HepG2 (cell line): ENCODE measurements at regions not wholly inside any gene's neighbourhood (a gene's known extent, or its start where the extent isn't known, plus 50 kb on each side); places are given as distances from the start of the nearest gene placed in this dataset.

Source experiments
- ATAC-seq: fragments of 200-7000 bp; cut with Tn5 transposase; 3 replicates; pipeline ENCODE4 v1.9.1; 2020; ENCODE audit warnings: mild to moderate bottlenecking, moderate library complexity
- BruUV-seq: library from RNA; stranded (reverse); fragments of 400-500 nt; replicated peaks from 2 replicates; lab custom pipeline; 2021; lab: Mats Ljungman, UMichigan
- CTCF ChIA-PET: fragments of 300-600 bp; formaldehyde crosslinking; extraction: SDS; loops from one replicate; lab custom pipeline; 2021; ENCODE audit warnings: low total read pairs, inconsistent platforms, low intra/inter-chr PET ratio; lab: Yijun Ruan, JAX
- POLR2A ChIA-PET: fragments of 350-600 bp; sonication (Branson Sonifier 250); formaldehyde crosslinking; loops from one replicate; lab custom pipeline; 2020; ENCODE audit warnings: antibody characterized with exemption, inconsistent platforms; lab: Yijun Ruan, JAX
- DNase-seq: peaks from one replicate; pipeline ENCODE4 v3.0.0-alpha.2; 2015; ENCODE audit warnings: low spot score
- FAIRE-seq: peaks from 3 replicates; lab custom pipeline; 2011; peaks lifted over from hg19 to GRCh38; lab: Jason Lieb, UNC
- H2AFZ ChIP-seq: one replicate; pipeline ENCODE4 v1.6.1; 2011; ENCODE audit warnings: low read length, inconsistent platforms
- H3K27ac ChIP-seq: fragments of 300-600 bp; 3 replicates; pipeline ENCODE4 v1.8.0; 2011; ENCODE audit warnings: mixed run types, mild to moderate bottlenecking, mixed read lengths, low read length, inconsistent platforms; ENCODE audit not compliant: insufficient read depth; ENCODE audit errors: extremely low read length
- H3K27me3 ChIP-seq, 2 experiments: fragments of 200-600 bp in 1 of 2; 2 replicates in 1 of 2; 3 replicates in 1 of 2; pipeline versions ENCODE4 v1.6.0 to v1.8.0; 2011; ENCODE audit warnings: low read length in 2 of 2, mild to moderate bottlenecking in 2 of 2, moderate library complexity in 2 of 2, inconsistent platforms in 1 of 2; ENCODE audit not compliant: insufficient read depth in 2 of 2, control insufficient read depth in 1 of 2
- H3K36me3 ChIP-seq, 2 experiments: fragments of 200-600 bp in 1 of 2; replicated peaks in 1 of 2; 2 replicates in 1 of 2; 3 replicates in 1 of 2; pipeline versions ENCODE4 v1.5.1 to v1.8.0; 2011; ENCODE audit warnings: low read length in 2 of 2, inconsistent platforms in 1 of 2; ENCODE audit not compliant: insufficient read depth in 2 of 2, control insufficient read depth in 1 of 2
- H3K4me1 ChIP-seq: 2 replicates; pipeline ENCODE4 v1.5.1; 2012; ENCODE audit warnings: low read length, inconsistent platforms; ENCODE audit not compliant: insufficient read depth
- H3K4me2 ChIP-seq: 2 replicates; pipeline ENCODE4 v1.6.0; 2011; ENCODE audit warnings: low read depth, low read length, inconsistent platforms
- H3K4me3 ChIP-seq, 3 experiments: fragments of 200-600 bp in 1 of 3; sonication (generic), shearing (Covaris generic) in 1 of 3; replicated peaks in 1 of 3; 2 replicates each; pipeline ENCODE4 v1.5.1; 2011 to 2016; ENCODE audit warnings: low read length in 3 of 3, inconsistent platforms in 2 of 3, low read depth in 2 of 3, mild to moderate bottlenecking in 2 of 3, control low read depth in 1 of 3, mixed read lengths in 1 of 3; ENCODE audit not compliant: insufficient read depth in 1 of 3
- H3K79me2 ChIP-seq: one replicate; pipeline ENCODE4 v1.6.1; 2011; ENCODE audit warnings: low read length, inconsistent platforms; ENCODE audit not compliant: insufficient read depth
- H3K9ac ChIP-seq: 2 replicates; pipeline ENCODE4 v1.6.0; 2011; ENCODE audit warnings: mild to moderate bottlenecking, low read depth, low read length, inconsistent platforms; ENCODE audit not compliant: insufficient read depth
- H3K9me3 ChIP-seq: 2 replicates; pipeline ENCODE4 v1.5.1; 2012; ENCODE audit warnings: mild to moderate bottlenecking, low read length
- H4K20me1 ChIP-seq: 2 replicates; pipeline ENCODE4 v1.6.0; 2011; ENCODE audit warnings: inconsistent platforms, mild to moderate bottlenecking, low read length, moderate library complexity; ENCODE audit not compliant: insufficient read depth
- FOXM1 ChIP-seq: sonication (generic); formaldehyde crosslinking; IDR thresholded peaks from 2 replicates; pipeline ENCODE4 v1.5.0; 2020; ENCODE audit warnings: missing genetic modification reagents
- FOXO1 ChIP-seq: sonication (generic); formaldehyde crosslinking; IDR thresholded peaks from 2 replicates; pipeline ENCODE4 v1.4.0; 2020; ENCODE audit warnings: missing genetic modification reagents
- GTF2F1 ChIP-seq: fragments of 150-350 bp; IDR thresholded peaks from 2 replicates; pipeline ENCODE4 v1.6.1; 2014; ENCODE audit warnings: low read length
- ISX ChIP-seq: sonication (generic); formaldehyde crosslinking; conservative IDR thresholded peaks from 2 replicates; pipeline ENCODE4 v1.5.0; 2020; ENCODE audit warnings: missing genetic modification reagents
- MAFG ChIP-seq: sonication (generic); formaldehyde crosslinking; IDR thresholded peaks from 2 replicates; pipeline ENCODE4 v1.5.1; 2020; ENCODE audit warnings: mild to moderate bottlenecking, missing genetic modification reagents
- MEF2D ChIP-seq: sonication (generic); formaldehyde crosslinking; IDR thresholded peaks from 2 replicates; pipeline ENCODE4 v1.5.1; 2020; ENCODE audit warnings: mild to moderate bottlenecking, missing genetic modification reagents
- RFXANK ChIP-seq: IDR thresholded peaks from 2 replicates; pipeline ENCODE4 v1.6.1; 2016
- SMARCC2 ChIP-seq: fragments of 450-650 bp; IDR thresholded peaks from 2 replicates; pipeline ENCODE4 v1.6.1; 2017; ENCODE audit warnings: antibody characterized with exemption, mild to moderate bottlenecking
- SOX13 ChIP-seq, 3 experiments: fragments of 450-650 bp in 1 of 3; sonication (generic) in 1 of 3; formaldehyde crosslinking in 1 of 3; IDR thresholded peaks in 2 of 3; conservative IDR thresholded peaks in 1 of 3; 2 replicates each; pipeline versions ENCODE4 v1.5.0 to v1.6.1; 2016 to 2020; ENCODE audit warnings: antibody characterized with exemption in 1 of 3, mild to moderate bottlenecking in 1 of 3, missing compliant biosample characterization in 1 of 3, missing genetic modification reagents in 1 of 3, moderate library complexity in 1 of 3
- SP2 ChIP-seq: sonication (generic); formaldehyde crosslinking; IDR thresholded peaks from 2 replicates; pipeline ENCODE4 v1.5.1; 2020; ENCODE audit warnings: mild to moderate bottlenecking, missing genetic modification reagents
- TGIF2 ChIP-seq: IDR thresholded peaks from 2 replicates; pipeline ENCODE4 v1.6.1; 2016; ENCODE audit warnings: control low read depth, missing compliant biosample characterization
- ZBTB7B ChIP-seq: sonication (generic); formaldehyde crosslinking; IDR thresholded peaks from 2 replicates; pipeline ENCODE4 v1.4.0; 2020; ENCODE audit warnings: missing genetic modification reagents
- ZFY ChIP-seq: sonication (generic); formaldehyde crosslinking; IDR thresholded peaks from 2 replicates; pipeline ENCODE4 v1.4.0; 2020; ENCODE audit warnings: missing genetic modification reagents
- ZNF143 ChIP-seq: sonication (generic); formaldehyde crosslinking; IDR thresholded peaks from 2 replicates; pipeline ENCODE4 v1.4.0; 2020; ENCODE audit warnings: missing genetic modification reagents
- ZNF564 ChIP-seq: sonication (generic); formaldehyde crosslinking; IDR thresholded peaks from 2 replicates; pipeline ENCODE4 v1.8.1; 2023; ENCODE audit warnings: mild to moderate bottlenecking, missing genetic modification reagents
- ZNF660 ChIP-seq: sonication (generic); formaldehyde crosslinking; IDR thresholded peaks from 2 replicates; pipeline ENCODE4 v1.5.1; 2020; ENCODE audit warnings: mild to moderate bottlenecking, low read depth, missing genetic modification reagents, borderline replicate concordance
- WGBS: methylation state at CpG from one replicate; pipeline ENCODE4 v1.1.6; 2017; ENCODE audit warnings: low lambda C conversion rate; 5-methylcytosine and 5-hydroxymethylcytosine counted together
- in situ Hi-C: cut with HindIII; loops from 2 replicates; pipeline ENCODE4 v1.10.0; 2017; ENCODE audit warnings: low pct_unique_long_range_greater_than_20kb; ENCODE audit not compliant: extremely low pct_ligation_motif_present
- intact Hi-C: fragments of 100-400 bp; cut with micrococcal nuclease; formaldehyde crosslinking; loops from one replicate; pipeline ENCODE4 v1.10.0; 2022; ENCODE audit not compliant: unreplicated experiment
- TF ChIP-seq, protein P1 (sequence below): sonication (generic); formaldehyde crosslinking; IDR thresholded peaks from 2 replicates; pipeline ENCODE4 v1.4.0; 2020; ENCODE audit warnings: missing genetic modification reagents
- TF ChIP-seq, protein P2 (sequence below): sonication (generic); formaldehyde crosslinking; IDR thresholded peaks from 2 replicates; pipeline ENCODE4 v1.5.0; 2020; ENCODE audit warnings: mild to moderate bottlenecking, missing genetic modification reagents, borderline replicate concordance
- TF ChIP-seq, protein P3 (sequence below): sonication (generic); formaldehyde crosslinking; IDR thresholded peaks from 2 replicates; pipeline ENCODE4 v1.8.0; 2022; ENCODE audit warnings: missing genetic modification reagents, low read depth, mild to moderate bottlenecking, borderline replicate concordance

DNA sequence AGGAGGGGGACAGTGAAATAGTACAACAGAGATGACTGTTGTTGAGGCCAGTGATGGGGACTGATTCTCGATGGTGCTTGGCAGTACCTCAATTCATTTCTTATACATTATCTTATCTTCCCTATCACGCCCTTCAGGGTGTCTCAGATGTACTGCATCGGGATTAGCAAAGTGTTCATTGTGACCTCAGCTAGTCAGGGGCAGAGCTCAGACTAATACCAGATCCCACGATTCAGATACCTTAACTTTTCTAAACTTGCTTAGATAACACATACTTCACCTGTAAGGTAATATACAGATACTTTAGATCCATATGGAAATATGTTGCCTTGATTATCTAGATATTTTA, 720.6 kb downstream of the EFNB2 start (continued):
- TF ChIP-seq ZFY (CRISPR knock-in tag) (no peak), RFXANK (CRISPR knock-in tag) (no peak)
- TF ChIP-seq, all 625 proteins: peak for 0

DNA sequence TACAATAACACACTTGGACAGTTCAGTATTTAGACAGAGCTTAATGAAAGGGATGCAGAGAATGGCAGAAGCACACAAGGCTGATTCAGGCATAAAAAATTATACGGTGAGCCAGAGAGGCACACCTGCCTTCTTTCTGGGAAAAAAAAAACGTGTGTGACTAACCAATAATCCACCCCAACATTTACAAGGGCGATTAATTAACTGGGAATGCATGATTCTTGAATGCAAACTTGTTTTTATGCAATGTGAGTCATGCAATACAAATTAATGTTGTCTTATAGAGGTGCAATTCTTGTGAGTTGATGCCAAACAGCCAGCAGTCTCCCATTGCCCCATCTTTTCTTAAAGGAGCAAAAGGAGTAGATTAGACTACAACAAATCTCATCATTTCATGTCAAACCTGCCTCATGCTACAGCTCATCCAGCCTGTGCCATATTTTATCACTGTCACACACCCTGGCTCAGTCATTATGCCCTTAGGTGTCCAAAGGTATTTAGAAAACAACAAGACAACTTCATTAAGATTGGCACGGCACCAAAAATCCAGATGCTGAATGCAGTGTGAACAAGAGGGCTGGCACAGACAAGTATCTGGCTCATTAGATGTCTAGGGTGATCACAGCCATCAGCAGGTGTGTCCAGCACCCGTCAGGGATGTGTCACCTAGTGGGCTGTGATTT, 721.1 kb downstream of the EFNB2 start:
- WGBS: 19% methylated on average over 4 of the region's 5 CpGs
- no peak overlapping the region for H3K4me2 ChIP-seq
- intact Hi-C loops (no loop called here), in situ Hi-C loops (no loop called here)
- H3K36me3 ChIP-seq: no peaks in the 10 kb centered on the region
- no peak overlapping the region for H3K9ac ChIP-seq
- POLR2A ChIA-PET: no interaction called here
- no peaks in the 10 kb centered on the region for H4K20me1 ChIP-seq
- no peak overlapping the region for H2AFZ ChIP-seq
- DNase-seq: no peak
- ATAC-seq: no peak
- peaks cover 42% of the 10 kb centered on the region for H3K9me3 ChIP-seq
- FAIRE-seq: no peak
- no peaks in the 10 kb centered on the region for H3K27me3 ChIP-seq
- no peaks in the 10 kb centered on the region for H3K4me1 ChIP-seq
- no TSS peak for BruUV-seq
- no peaks in the 10 kb centered on the region for H3K79me2 ChIP-seq
- H3K27ac ChIP-seq: no peak overlapping the region
- CTCF ChIA-PET: no interaction called here
- H3K4me3 ChIP-seq: no peak overlapping the region
- TF ChIP-seq ZNF564 (CRISPR knock-in tag): no peak
- no peak for TF ChIP-seq FOXO1 (CRISPR knock-in tag)
- TF ChIP-seq GTF2F1: no peak
- TF ChIP-seq ISX (CRISPR knock-in tag): no peak
- TF ChIP-seq, protein P1, sequence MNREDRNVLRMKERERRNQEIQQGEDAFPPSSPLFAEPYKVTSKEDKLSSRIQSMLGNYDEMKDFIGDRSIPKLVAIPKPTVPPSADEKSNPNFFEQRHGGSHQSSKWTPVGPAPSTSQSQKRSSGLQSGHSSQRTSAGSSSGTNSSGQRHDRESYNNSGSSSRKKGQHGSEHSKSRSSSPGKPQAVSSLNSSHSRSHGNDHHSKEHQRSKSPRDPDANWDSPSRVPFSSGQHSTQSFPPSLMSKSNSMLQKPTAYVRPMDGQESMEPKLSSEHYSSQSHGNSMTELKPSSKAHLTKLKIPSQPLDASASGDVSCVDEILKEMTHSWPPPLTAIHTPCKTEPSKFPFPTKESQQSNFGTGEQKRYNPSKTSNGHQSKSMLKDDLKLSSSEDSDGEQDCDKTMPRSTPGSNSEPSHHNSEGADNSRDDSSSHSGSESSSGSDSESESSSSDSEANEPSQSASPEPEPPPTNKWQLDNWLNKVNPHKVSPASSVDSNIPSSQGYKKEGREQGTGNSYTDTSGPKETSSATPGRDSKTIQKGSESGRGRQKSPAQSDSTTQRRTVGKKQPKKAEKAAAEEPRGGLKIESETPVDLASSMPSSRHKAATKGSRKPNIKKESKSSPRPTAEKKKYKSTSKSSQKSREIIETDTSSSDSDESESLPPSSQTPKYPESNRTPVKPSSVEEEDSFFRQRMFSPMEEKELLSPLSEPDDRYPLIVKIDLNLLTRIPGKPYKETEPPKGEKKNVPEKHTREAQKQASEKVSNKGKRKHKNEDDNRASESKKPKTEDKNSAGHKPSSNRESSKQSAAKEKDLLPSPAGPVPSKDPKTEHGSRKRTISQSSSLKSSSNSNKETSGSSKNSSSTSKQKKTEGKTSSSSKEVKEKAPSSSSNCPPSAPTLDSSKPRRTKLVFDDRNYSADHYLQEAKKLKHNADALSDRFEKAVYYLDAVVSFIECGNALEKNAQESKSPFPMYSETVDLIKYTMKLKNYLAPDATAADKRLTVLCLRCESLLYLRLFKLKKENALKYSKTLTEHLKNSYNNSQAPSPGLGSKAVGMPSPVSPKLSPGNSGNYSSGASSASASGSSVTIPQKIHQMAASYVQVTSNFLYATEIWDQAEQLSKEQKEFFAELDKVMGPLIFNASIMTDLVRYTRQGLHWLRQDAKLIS (CRISPR knock-in tag): no peak
- TF ChIP-seq MAFG (CRISPR knock-in tag): no peak
- TF ChIP-seq SMARCC2: no peak
- TF ChIP-seq ZBTB7B (CRISPR knock-in tag): no peak
- no peak for TF ChIP-seq ZNF660 (CRISPR knock-in tag)
- TF ChIP-seq, protein P2, sequence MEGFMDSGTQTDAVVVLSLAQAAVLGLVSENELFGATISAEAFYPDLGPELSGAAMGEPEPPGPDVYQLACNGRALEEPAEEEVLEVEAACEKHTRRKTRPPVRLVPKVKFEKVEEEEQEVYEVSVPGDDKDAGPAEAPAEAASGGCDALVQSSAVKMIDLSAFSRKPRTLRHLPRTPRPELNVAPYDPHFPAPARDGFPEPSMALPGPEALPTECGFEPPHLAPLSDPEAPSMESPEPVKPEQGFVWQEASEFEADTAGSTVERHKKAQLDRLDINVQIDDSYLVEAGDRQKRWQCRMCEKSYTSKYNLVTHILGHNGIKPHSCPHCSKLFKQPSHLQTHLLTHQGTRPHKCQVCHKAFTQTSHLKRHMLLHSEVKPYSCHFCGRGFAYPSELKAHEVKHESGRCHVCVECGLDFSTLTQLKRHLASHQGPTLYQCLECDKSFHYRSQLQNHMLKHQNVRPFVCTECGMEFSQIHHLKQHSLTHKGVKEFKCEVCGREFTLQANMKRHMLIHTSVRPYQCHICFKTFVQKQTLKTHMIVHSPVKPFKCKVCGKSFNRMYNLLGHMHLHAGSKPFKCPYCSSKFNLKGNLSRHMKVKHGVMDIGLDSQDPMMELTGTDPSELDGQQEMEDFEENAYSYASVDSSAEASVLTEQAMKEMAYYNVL (CRISPR knock-in tag): no peak
- no peak for TF ChIP-seq SOX13 (IDR thresholded peaks at IDR 0.05)
- no peak for TF ChIP-seq SOX13 (CRISPR knock-in tag; conservative IDR thresholded peaks at IDR 0.05 in 1 of 2, IDR thresholded peaks at IDR 0.05 in 1 of 2)
- TF ChIP-seq, protein P3, sequence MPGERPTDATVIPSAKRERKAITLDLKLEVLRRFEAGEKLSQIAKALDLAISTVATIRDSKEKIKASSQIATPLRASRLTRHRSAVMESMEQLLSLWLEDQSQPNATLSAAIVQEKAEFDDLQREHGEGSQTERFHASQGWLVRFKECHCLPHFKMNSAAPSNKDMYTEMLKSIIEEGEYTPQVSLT: no peak
- TF ChIP-seq TGIF2 (CRISPR knock-in tag): no peak
- no peak for TF ChIP-seq ZNF143
- no peak for TF ChIP-seq MEF2D
- no peak for TF ChIP-seq SP2 (CRISPR knock-in tag)
- TF ChIP-seq FOXM1 (CRISPR knock-in tag): no peak
